Fibroblast of skin of left biceps (primary cell): ENCODE measurements at regions not wholly inside any gene's neighbourhood (a gene's known extent, or its start where the extent isn't known, plus 50 kb on each side); places are given as distances from the start of the nearest gene placed in this dataset.
"Not testable (repeated sequence)": the region's sequence is repeated elsewhere in the genome, so short reads cannot be mapped to it uniquely, and the experiment has no call there.

Source experiments
- DNase-seq, 2 experiments: peaks; one replicate each; pipeline ENCODE4 v3.0.0-alpha.2; 2013; ENCODE audit warnings: low read depth in 2 of 2

GRCh38 chr1:195754874-195755273 is 853.4 kb downstream of the KCNT2 start:
- no peak for DNase-seq

- no peak for DNase-seq
Observed at GRCh38 chr1:195754303-195754702, 853.9 kb downstream of the KCNT2 start.

GRCh38 chr1:195748969-195749368 is 859.3 kb downstream of the KCNT2 start:
- no peak for DNase-seq

- DNase-seq: no peak
Observed at GRCh38 chr1:195745189-195746010, 862.8 kb downstream of the KCNT2 start.

GRCh38 chr1:195744256-195744655 is 864.0 kb downstream of the KCNT2 start:
- DNase-seq: no peak

GRCh38 chr1:195740862-195741261 is 867.4 kb downstream of the KCNT2 start:
- peak; percentile 53 to 65 for DNase-seq

- DNase-seq: no peak
Observed at GRCh38 chr1:195738966-195739650, 869.1 kb downstream of the KCNT2 start.

- DNase-seq: no peak
Observed at GRCh38 chr1:195735140-195735539, 873.1 kb downstream of the KCNT2 start.

GRCh38 chr1:195733826-195734225 is 874.4 kb downstream of the KCNT2 start:
- no peak for DNase-seq

- DNase-seq: no peak
Observed at GRCh38 chr1:195733408-195733807, 874.8 kb downstream of the KCNT2 start.

- DNase-seq: no peak
Observed at GRCh38 chr1:195731385-195731784, 876.9 kb downstream of the KCNT2 start.

- DNase-seq: no peak
Observed at GRCh38 chr1:195723796-195724194, 884.4 kb downstream of the KCNT2 start.

GRCh38 chr1:195722852-195723795 is 885.1 kb downstream of the KCNT2 start:
- not testable (repeated sequence) for DNase-seq

- not testable (repeated sequence) for DNase-seq
Observed at GRCh38 chr1:195722146-195722545, 886.1 kb downstream of the KCNT2 start.

GRCh38 chr1:195721210-195721971 is 886.8 kb downstream of the KCNT2 start:
- DNase-seq: no peak

- DNase-seq: peak in 1 of 2 experiments; percentile 34
Observed at GRCh38 chr1:195717651-195718050, 890.6 kb downstream of the KCNT2 start.

GRCh38 chr1:195715652-195716051 is 892.6 kb downstream of the KCNT2 start:
- DNase-seq: no peak

- DNase-seq: peak; percentile 17
Observed at GRCh38 chr1:195714248-195714647, 894.0 kb downstream of the KCNT2 start.

- DNase-seq: no peak
Observed at GRCh38 chr1:195709821-195710220, 898.4 kb downstream of the KCNT2 start.

GRCh38 chr1:195704028-195704427 is 904.2 kb downstream of the KCNT2 start:
- DNase-seq: no peak

GRCh38 chr1:195701149-195701548 is 907.1 kb downstream of the KCNT2 start:
- no peak for DNase-seq
